ENCODE measurements at regions not wholly inside any gene's neighbourhood (a gene's known extent, or its start where the extent isn't known, plus 50 kb on each side); places are given as distances from the start of the nearest gene placed in this dataset.

DNA sequence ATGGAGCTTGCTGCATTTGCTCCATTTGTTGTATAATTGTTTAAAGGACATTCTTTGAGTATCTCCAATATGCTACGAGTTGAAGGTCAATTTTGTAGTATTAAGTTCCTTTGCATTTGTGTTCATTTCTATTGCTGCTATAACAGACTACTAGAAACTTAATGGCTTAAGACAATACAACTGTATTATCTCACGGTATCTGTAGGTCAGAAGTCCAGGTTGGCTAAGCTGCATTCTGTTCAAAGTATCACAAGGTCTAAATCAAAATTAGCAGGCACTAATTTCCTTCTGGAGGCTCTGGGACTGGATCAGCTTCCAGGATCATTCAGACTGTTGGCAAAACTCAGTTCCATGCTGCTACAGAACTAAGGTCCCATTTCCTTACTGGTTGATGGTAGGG, 340.6 kb downstream of the GXYLT1 start:
- TF ChIP-seq, protein P1, sequence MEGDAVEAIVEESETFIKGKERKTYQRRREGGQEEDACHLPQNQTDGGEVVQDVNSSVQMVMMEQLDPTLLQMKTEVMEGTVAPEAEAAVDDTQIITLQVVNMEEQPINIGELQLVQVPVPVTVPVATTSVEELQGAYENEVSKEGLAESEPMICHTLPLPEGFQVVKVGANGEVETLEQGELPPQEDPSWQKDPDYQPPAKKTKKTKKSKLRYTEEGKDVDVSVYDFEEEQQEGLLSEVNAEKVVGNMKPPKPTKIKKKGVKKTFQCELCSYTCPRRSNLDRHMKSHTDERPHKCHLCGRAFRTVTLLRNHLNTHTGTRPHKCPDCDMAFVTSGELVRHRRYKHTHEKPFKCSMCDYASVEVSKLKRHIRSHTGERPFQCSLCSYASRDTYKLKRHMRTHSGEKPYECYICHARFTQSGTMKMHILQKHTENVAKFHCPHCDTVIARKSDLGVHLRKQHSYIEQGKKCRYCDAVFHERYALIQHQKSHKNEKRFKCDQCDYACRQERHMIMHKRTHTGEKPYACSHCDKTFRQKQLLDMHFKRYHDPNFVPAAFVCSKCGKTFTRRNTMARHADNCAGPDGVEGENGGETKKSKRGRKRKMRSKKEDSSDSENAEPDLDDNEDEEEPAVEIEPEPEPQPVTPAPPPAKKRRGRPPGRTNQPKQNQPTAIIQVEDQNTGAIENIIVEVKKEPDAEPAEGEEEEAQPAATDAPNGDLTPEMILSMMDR (conservative IDR thresholded peaks at IDR 0.05; ENCODE audit: low read depth, low read length): no peak
- Histone ChIP-seq H3K4me3 (IDR thresholded peaks at IDR 0.05; ENCODE audit: insufficient read depth, low read depth, low read length) (no peak overlapping the region), H2AFZ (ENCODE audit: low read depth) (no peak overlapping the region), H3K79me2 (ENCODE audit: insufficient read depth, low read depth) (no peaks in the 10 kb centered on the region), H3K4me1 (ENCODE audit: low read depth, poor library complexity, severe bottlenecking) (no peaks in the 10 kb centered on the region), H3K9ac (no peak overlapping the region), H3K27me3 (ENCODE audit: insufficient read depth, low read depth) (no peaks in the 10 kb centered on the region), H4K20me1 (ENCODE audit: insufficient read depth) (no peaks in the 10 kb centered on the region), H3K4me2 (no peak overlapping the region), H3K36me3 (ENCODE audit: insufficient read depth) (no peaks in the 10 kb centered on the region), H3K27ac (no peak overlapping the region)

DNA sequence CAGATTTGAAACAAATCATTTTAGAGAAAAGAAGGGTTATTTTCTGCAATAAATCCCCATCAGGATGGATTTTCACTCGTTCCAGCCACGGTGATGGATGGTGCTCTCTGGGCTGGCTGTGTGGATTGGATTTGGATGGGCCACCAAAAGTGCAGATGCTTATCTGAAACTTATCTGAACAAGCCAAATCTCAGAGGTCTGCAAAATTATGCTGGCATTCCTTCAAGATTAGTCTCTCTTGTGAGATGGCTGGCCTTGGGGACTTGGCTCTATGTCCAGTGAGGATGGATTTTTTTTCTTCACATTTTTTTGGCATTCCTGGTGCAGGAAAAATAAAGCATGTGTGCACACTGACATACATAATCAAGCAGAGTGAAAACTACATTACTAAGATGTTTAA, 341.9 kb downstream of the GXYLT1 start:
- Histone ChIP-seq H3K4me3 (IDR thresholded peaks at IDR 0.05; ENCODE audit: insufficient read depth, low read depth, low read length) (no peak overlapping the region), H3K4me2 (no peak overlapping the region), H4K20me1 (ENCODE audit: insufficient read depth) (no peaks in the 10 kb centered on the region), H2AFZ (ENCODE audit: low read depth) (no peak overlapping the region), H3K36me3 (ENCODE audit: insufficient read depth) (no peaks in the 10 kb centered on the region), H3K27ac (no peak overlapping the region), H3K4me1 (ENCODE audit: low read depth, poor library complexity, severe bottlenecking) (no peaks in the 10 kb centered on the region), H3K27me3 (ENCODE audit: insufficient read depth, low read depth) (no peaks in the 10 kb centered on the region), H3K79me2 (ENCODE audit: insufficient read depth, low read depth) (no peaks in the 10 kb centered on the region), H3K9ac (no peak overlapping the region)
- TF ChIP-seq, protein P1 (conservative IDR thresholded peaks at IDR 0.05; ENCODE audit: low read depth, low read length): no peak

DNA sequence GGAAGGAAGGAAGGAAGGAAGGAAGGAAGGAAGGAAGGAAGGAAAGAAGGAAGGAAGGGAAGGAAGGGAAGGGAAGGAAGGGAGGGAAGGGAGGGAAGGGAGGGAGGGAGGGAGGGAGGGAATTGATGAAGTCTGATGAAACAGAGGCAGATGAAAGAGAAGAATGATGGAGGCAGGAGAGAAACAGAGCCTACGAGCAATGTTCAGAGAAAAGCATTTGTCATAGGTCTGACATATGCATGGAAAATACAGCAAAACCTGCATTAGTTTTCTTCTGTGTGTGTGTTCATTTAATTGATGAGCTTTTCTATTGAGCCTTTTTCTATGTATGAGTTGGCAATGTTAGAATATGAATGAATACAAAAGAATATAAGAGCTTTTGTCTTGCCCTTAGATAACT, 343.4 kb downstream of the GXYLT1 start:
- Histone ChIP-seq H3K36me3 (ENCODE audit: insufficient read depth) (no peaks in the 10 kb centered on the region), H3K4me2 (no peak overlapping the region), H3K4me3 (IDR thresholded peaks at IDR 0.05; ENCODE audit: insufficient read depth, low read depth, low read length) (no peak overlapping the region), H4K20me1 (ENCODE audit: insufficient read depth) (no peaks in the 10 kb centered on the region), H3K9ac (no peak overlapping the region), H3K4me1 (ENCODE audit: low read depth, poor library complexity, severe bottlenecking) (no peaks in the 10 kb centered on the region), H3K27ac (no peak overlapping the region), H3K27me3 (ENCODE audit: insufficient read depth, low read depth) (no peaks in the 10 kb centered on the region), H2AFZ (ENCODE audit: low read depth) (no peak overlapping the region), H3K79me2 (ENCODE audit: insufficient read depth, low read depth) (no peaks in the 10 kb centered on the region)
- TF ChIP-seq, protein P1 (conservative IDR thresholded peaks at IDR 0.05; ENCODE audit: low read depth, low read length): no peak

DNA sequence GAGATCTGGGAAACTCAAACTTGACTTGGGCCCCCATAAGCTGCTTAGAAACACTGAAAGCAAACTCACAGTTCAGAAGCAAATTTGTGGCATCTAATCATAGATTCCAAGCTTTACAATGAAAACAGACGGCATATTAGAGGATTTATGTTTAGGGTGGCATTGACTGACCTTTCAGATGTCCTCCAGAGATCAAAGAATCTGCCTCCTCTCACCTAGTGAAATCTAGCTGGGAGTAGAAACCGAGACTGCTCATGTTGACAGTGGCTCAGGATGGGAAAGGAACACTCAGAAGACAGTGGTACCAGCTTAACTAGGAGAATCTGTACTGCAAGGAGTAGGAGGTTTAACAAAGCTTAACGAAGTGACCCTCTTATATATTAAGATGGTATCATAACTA, 345.0 kb downstream of the GXYLT1 start:
- Histone ChIP-seq H3K4me2 (no peak overlapping the region), H3K79me2 (ENCODE audit: insufficient read depth, low read depth) (no peaks in the 10 kb centered on the region), H3K27ac (no peak overlapping the region), H3K4me1 (ENCODE audit: low read depth, poor library complexity, severe bottlenecking) (no peaks in the 10 kb centered on the region), H3K36me3 (ENCODE audit: insufficient read depth) (no peaks in the 10 kb centered on the region), H3K9ac (no peak overlapping the region), H3K4me3 (IDR thresholded peaks at IDR 0.05; ENCODE audit: insufficient read depth, low read depth, low read length) (no peak overlapping the region), H2AFZ (ENCODE audit: low read depth) (no peak overlapping the region), H3K27me3 (ENCODE audit: insufficient read depth, low read depth) (no peaks in the 10 kb centered on the region), H4K20me1 (ENCODE audit: insufficient read depth) (no peaks in the 10 kb centered on the region)
- TF ChIP-seq, protein P1 (conservative IDR thresholded peaks at IDR 0.05; ENCODE audit: low read depth, low read length): no peak

DNA sequence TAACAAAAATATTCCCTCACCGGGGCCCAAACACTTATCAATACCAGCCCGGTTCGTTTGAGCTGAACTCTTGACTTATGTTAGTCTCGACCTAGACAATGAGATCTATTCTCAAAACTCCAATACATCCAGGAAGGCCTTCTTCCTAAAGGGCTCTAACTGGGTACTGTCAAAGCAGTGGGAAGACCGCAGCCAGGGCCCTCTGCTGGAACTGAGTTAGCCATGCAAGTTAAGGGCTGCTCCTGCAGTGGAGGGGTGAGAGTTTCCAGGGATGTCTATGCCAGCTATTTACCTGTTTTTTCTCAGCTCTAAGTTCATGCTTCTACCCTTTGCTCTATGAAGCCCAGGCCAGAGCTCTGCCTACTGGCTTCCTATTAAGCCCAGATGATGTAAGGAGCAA, 348.8 kb downstream of the GXYLT1 start:
- TF ChIP-seq, protein P1 (conservative IDR thresholded peaks at IDR 0.05; ENCODE audit: low read depth, low read length): no peak
- H3K4me3 ChIP-seq (IDR thresholded peaks at IDR 0.05; ENCODE audit: insufficient read depth, low read depth, low read length): no peak overlapping the region
- H4K20me1 ChIP-seq (ENCODE audit: insufficient read depth): no peaks in the 10 kb centered on the region
- H3K79me2 ChIP-seq (ENCODE audit: insufficient read depth, low read depth): no peaks in the 10 kb centered on the region
- no peak overlapping the region for H3K9ac ChIP-seq
- no peak overlapping the region for H3K27ac ChIP-seq
- no peaks in the 10 kb centered on the region for H3K4me1 ChIP-seq (ENCODE audit: low read depth, poor library complexity, severe bottlenecking)
- H3K27me3 ChIP-seq (ENCODE audit: insufficient read depth, low read depth): no peaks in the 10 kb centered on the region
- H3K4me2 ChIP-seq: no peak overlapping the region
- no peak overlapping the region for H2AFZ ChIP-seq (ENCODE audit: low read depth)
- no peaks in the 10 kb centered on the region for H3K36me3 ChIP-seq (ENCODE audit: insufficient read depth)
